D721Med (cell line): ENCODE measurements at regions not wholly inside any gene's neighbourhood (a gene's known extent, or its start where the extent isn't known, plus 50 kb on each side); places are given as distances from the start of the nearest gene placed in this dataset.

ENCODE experiments used
- DNase-seq: peaks from one replicate; pipeline ENCODE4 v3.0.0; 2011; ENCODE audit warnings: low spot score; ENCODE audit not compliant: insufficient read length
- FAIRE-seq: peaks from 2 replicates; lab custom pipeline; 2011; peaks lifted over from hg19 to GRCh38; lab: Jason Lieb, UNC
- TF ChIP-seq, protein P1 (sequence below): IDR thresholded peaks from 2 replicates; pipeline ENCODE4 v1.5.1; 2012; ENCODE audit warnings: mild to moderate bottlenecking, control low read depth; ENCODE audit not compliant: insufficient read depth; ENCODE audit errors: missing control alignments

DNA sequence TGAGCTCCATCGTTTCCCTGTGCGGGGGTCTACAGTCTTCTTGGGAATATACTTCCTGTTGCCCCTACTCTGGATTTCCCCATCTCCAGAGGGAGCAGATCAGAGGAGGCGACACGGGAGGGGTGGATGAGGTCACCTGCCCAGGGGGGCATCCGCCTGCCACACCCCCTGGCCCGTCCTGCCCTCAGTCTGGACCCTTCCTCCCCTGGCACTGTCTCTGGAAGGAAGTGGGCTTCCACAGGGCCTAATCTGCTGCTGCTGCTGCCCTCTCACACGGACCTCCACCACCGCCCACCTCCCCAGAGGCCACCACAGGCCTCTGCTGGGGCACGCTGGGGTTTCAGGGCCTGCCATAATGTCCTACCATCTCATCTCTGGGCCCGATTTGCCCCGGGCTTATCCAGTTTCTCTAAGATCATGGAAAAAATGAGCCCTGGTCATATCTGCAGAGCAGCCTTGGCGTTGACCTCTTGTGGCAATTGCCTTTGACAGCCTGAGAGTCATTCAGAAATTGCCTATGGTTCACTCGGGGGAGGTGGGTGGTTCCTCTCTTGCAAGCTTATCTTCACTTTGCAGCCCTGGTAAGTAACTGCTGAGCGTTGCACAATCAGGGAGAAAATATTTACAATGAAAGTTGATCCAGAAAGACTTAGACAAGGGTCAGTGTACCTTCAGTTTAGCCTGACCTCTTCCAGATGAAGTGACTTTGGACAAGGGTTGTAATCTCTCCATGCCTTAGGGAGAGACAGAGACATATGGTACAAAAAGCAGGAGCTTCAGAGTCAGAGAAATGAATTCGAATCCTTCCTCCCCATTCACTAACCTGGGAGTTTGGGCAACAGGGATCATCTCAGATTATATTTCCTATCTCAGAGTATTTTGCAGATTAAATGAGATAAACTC, 252.4 kb downstream of the TOMM20 start:
- FAIRE-seq (no peak), DNase-seq (no peak)
- TF ChIP-seq, protein P1, sequence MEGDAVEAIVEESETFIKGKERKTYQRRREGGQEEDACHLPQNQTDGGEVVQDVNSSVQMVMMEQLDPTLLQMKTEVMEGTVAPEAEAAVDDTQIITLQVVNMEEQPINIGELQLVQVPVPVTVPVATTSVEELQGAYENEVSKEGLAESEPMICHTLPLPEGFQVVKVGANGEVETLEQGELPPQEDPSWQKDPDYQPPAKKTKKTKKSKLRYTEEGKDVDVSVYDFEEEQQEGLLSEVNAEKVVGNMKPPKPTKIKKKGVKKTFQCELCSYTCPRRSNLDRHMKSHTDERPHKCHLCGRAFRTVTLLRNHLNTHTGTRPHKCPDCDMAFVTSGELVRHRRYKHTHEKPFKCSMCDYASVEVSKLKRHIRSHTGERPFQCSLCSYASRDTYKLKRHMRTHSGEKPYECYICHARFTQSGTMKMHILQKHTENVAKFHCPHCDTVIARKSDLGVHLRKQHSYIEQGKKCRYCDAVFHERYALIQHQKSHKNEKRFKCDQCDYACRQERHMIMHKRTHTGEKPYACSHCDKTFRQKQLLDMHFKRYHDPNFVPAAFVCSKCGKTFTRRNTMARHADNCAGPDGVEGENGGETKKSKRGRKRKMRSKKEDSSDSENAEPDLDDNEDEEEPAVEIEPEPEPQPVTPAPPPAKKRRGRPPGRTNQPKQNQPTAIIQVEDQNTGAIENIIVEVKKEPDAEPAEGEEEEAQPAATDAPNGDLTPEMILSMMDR = no peak

DNA sequence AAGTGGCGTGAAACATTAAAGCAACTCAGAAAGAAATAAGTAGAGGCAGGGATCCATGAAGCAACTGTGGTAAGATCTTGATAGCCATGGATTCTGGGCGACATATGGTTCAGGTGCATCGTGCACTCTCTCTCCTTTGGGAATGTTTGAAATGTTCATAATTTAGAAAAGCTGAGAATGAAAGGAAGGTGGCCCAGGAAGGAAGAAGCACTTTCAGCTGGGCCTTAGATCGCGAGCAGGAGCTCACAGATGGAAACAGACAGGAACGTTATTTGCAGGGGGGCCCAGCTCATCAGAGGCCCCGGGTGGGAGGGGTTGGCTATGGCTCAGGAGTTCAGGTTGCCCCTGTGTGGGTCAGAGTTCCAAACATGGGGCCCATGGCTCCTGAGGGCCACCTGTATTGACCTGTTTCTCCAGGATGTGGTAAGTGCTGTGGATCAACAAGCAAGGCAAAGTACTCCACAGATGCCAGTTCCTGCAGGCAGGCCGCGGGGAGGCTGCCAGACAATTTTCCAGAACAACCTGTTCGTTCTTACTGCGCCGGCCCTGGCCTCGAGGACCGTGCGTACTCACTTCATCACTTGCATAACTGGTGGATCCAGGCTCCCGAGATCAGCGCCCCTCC, 253.2 kb downstream of the TOMM20 start:
- no peak for FAIRE-seq
- TF ChIP-seq, protein P1 = no peak
- DNase-seq = no peak

DNA sequence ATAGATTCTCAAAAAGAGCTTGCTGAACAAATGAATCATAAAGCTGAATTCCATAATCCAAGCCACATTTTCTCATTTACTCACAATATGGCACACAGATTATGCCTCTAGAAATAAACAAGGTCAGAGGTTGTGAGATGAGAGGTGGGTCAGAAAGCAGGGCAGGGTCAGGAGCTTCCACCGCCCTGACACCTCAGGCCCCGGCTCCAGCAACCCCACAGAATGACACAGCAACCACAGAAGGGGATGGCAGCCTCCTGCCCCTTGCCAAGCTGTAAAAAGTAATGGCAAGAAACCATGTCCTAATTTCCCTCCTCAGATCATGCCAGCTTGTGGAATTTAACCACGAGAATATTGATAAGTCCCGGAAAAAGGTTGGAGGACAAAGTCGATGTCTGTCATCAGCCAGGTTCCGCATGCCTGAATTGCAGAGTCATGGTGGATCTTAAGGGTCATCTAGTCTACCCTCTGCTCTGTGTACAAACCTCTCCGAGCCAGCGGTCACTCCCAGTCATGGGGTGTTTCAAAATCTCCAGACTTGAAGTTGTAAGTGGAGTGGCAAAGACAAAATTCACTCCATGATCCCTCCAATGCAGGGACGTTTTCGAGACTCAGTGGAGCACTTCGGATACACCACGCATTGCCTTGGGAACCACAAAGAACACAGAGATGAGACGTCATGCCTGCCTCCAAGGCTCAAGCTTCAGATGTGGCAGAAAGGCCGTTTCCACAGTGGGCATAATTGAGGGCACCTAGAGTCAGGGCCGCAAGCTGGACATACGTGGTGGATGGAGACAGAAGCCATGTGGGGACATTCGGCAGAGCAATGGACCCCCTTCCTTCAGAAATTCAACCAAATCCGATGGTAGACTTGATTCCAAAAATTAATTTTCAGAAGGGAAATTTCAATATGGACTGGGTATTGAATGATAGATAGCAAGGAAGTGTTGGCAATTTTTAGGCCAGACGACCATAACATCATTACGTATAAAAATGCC, 254.0 kb downstream of the TOMM20 start:
- TF ChIP-seq, protein P1 = no peak
- FAIRE-seq (no peak), DNase-seq (no peak)

DNA sequence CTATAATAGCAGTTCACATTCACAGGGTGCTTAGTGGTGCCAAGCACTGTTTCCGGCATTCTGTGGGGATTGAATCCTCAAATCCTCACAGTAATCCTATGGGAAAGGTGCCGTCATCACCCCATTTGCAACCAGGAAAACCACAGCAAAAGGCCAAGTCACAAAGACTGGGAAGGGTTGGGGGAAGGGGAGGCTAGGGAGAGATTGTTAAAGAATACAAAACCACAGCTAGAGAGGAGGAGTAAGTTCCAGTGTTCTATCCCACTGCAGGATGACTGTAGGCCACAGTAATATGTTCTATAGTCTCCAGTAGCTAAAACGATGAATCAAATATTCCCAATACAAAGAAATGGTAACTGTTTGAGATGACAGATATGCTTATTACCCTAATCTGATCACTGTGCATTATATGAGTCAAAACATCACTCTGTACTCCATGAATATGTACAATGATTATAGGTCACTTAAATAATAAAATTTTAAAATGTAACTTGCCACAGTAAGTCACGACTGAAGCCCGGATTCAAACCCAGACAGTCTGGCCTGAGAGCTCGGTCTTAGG, 256.8 kb downstream of the TOMM20 start:
- TF ChIP-seq, protein P1 = no peak
- FAIRE-seq (no peak), DNase-seq (no peak)

DNA sequence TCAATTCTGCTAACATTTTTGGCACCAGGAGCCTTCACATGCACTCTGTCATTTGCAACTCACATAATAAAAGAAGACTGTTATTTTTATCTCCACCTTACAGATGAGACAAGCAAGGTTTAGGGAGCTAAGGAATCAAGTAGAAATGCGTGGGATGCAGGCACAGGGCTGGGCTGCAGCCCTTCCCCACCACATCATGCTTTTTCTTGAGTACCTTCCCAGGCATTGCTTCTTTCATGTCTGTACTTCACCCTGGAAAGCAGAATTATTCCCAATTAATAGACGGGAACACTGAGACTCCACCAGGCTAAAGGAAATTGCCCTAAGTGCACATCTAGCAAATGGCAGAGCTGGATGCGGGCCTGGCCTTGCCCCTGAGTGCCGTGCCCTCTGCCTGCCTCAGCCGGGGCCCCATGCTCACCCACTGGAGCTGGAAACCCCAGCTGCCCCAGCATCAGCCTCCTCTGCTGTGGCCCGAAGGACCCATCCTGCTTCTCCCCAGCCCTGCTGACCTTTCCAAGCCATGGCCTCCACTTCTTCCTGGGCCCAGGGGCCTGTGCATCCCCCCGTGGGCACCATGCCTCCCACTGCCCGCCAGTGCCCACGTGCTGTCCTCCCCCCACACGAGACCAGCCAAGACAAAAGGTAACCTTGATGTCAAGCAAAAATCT, 257.5 kb downstream of the TOMM20 start:
- DNase-seq (no peak), FAIRE-seq (no peak)
- TF ChIP-seq, protein P1 = no peak
